Kidney capillary endothelial cell (primary cell): ENCODE measurements at regions not wholly inside any gene's neighbourhood (a gene's known extent, or its start where the extent isn't known, plus 50 kb on each side); places are given as distances from the start of the nearest gene placed in this dataset.
"Not testable (repeated sequence)": the region's sequence is repeated elsewhere in the genome, so short reads cannot be mapped to it uniquely, and the experiment has no call there.

Experiments
- DNase-seq: peaks from one replicate; pipeline ENCODE4 v3.0.0-alpha.2; 2018; ENCODE audit warnings: low spot score

DNA sequence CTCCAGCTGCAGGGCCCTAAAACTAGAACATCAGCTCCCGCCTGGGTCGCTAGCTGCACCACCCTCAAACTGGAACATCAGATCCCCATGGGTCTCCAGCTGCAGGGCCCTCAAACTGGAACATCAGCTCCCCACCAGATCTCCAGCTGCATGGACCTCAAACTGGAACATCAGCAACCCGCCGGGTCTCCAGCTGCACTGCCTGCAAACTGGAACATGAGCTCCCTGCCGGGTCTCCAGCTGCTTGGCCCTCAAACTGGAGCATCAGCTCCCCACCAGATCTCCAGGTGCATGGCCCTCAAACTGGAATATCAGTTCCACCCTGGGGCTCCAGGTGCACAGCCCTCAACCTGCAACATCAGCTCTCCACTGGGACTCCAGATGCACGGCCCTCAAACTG lies 82.7 kb downstream of the TFRC start:
- DNase-seq: not testable (repeated sequence)

DNA sequence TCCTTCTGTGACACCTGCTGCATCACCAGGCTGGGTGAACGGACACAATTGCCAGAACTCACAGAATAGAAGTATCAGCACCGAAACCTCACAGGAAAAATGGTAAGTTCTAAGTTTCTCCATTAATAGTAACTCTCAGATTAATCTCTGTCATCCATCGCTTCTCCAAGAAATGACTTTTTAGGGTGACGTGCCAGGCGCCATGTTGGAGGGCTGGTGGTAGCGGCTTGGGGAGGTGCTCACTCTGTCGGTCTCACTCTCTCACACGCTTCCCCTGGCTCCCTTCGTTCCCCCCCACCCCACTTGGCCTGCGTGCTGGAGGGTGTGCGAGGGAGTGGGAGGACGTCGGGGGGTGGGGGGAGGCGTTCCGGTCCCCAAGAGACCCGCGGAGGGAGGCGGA lies 85.6 kb downstream of the TFRC start:
- not testable (repeated sequence) for DNase-seq

DNA sequence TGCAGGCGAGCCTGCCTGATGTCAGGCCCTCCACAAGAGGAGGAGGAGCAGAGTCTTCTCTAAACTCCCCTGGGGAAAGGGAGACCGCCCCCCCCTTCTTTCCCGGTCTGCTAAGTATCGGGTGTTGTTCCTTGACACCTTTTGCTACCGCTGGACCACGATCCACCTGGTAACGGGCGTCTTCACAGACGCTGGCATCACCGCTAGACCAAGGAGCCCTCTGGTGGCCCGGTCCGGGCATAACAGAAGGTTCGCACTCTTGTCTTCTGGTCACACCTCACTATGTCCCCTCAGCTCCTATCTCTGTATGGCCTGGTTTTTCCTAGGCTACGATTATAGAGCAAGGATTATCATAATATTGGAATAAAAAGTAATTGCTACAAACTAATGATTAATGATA lies 86.0 kb upstream of the TNK2 start:
- peak; percentile 7 for DNase-seq

DNA sequence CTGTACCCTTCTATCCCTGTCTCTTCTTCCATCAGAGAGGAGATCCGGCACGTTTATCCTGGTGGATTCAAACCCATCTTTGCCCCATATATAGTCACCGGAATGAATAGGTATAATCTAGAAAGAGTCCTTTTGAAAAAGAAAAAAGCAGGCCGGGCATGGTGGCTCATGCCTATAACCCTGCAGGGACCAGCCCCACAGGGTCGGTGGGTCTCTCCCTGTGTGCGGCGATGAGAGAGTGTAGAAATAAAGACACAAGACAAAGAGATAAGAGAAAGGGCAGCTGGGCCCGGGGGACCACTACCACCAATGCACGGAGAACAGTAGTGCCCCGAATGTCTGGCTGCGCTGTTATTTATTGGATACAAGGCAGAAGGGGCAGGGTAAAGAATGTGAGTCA lies 85.3 kb upstream of the TNK2 start:
- not testable (repeated sequence) for DNase-seq

DNA sequence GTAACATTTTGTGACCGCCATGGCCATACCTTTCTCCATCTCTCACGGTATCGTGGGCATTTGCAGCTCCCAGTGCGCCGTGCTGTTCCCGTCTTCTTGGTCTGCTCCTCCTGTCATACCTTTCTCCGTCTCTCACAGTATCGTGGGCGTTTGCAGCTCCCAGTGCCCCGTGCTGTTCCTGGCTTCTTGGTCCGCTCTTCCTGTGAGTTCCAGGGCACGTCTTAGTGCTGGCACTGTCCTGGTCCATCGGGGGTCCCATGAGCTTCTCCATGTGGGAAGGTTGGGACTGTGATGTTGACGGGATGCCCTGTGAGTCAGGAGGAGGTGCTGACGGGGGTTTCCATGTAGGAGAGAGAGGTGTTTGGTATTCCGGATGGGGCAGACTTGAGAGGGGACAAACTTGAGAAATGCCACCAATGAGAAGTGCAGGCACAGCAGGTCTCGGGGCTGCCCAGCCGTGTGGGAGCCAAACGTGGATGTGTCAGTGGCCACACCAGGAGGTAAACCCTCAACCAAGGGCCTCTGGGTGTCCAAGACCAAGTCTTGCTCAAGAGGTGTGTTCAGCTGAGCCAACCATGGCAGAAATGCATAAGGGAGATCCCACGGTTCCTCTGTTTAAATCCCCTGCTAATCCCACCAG lies 84.7 kb upstream of the TNK2 start:
- not testable (repeated sequence) for DNase-seq

DNA sequence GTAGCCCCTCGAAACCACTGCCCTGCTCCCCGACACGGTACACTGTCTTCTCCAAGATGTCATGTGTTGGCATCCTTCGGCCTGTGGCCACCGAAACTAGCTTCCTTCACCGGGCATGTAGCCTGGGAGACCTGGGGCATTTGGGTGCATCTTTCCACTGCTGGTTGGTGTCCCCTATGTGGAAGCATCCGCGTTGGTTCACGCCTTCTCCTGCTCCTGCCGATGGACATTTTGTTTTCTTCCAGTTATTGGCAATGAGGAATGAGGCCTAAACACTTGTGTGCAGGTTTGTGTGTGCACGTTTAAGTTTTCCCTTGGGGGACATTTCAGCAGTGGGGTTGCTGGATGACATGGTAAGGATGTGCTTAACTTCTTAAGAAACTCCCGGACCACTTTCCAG lies 83.6 kb upstream of the TNK2 start:
- not testable (repeated sequence) for DNase-seq

DNA sequence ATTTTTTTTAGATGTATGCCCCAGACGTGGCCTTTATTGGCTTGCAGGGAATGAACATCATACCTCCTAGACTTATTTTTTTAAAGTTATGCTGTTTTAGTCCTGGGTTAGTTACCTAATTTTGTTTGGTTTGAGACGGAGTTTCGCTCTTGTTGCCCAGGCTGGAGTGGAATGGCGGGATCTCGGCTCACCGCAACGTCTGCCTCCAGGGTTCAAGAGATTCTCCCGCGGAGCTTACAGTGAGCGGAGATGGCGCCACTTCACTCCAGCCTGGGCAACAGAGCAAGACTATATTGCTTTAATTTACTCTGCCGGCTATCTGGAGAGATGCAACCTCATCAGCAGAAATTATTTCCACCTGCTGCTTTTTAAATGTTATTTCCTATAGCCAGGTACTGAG lies 82.9 kb upstream of the TNK2 start:
- not testable (repeated sequence) for DNase-seq

DNA sequence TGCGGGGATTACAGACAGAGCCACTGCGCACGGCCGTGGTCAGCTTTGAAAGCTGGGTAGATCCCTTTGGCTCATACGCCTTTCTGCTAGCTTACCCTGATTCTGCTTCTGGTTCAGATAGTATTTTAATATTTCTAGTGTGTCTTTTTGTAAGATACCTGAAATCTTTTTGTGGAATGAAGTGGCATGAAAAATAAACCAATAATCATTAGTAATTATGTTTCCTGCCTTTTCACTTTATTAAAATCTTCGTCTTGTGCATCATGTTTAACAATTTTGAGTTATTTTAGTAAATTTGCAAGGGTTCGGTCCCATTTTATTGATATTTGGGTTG lies 82.5 kb upstream of the TNK2 start:
- not testable (repeated sequence) for DNase-seq

DNA sequence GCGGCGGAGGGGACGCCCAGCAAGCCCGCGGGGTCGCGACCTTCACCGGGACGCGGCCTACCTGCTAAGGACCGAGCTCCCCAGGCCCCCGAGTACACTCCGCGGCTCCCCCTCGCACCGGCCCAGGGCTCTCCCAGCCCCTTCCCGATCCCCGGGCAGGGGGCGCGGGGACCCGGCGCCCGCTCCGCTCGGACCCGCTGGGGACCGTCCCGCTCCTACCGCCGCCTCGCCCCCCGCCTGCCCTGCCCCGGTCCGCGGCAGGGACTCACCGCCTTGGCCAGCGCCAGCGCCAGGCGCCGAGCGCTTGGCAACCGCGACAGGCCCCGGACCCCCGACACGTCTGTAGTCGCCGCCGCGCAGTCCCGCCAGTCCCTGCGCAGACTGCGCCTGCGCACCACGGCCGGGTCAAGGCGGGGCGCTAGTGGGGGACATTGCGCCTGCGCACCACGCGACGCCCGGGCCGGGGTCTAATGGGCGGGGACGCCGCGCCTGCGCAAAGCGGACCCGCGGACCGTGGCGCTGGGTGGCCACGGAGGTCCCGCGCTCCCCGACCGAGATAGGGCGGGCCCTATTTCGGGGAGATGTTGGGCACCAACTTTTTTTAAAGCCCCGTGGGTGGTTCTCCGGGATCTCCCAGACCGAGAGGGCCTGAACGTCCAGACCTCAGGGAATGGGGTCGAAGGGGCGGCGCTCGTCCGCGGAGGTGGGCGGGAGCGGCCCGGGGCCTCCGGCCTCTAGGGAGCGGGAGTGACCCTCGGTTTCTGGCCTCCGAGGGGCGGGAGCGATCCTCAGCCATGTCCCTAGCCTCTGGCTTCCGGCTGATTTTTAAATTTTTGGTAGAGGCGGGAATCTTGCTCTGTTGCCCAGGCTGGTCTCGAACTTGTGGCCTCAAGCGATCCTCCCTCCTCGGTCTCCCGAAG lies 81.8 kb upstream of the TNK2 start:
- DNase-seq: peak; percentile 88

DNA sequence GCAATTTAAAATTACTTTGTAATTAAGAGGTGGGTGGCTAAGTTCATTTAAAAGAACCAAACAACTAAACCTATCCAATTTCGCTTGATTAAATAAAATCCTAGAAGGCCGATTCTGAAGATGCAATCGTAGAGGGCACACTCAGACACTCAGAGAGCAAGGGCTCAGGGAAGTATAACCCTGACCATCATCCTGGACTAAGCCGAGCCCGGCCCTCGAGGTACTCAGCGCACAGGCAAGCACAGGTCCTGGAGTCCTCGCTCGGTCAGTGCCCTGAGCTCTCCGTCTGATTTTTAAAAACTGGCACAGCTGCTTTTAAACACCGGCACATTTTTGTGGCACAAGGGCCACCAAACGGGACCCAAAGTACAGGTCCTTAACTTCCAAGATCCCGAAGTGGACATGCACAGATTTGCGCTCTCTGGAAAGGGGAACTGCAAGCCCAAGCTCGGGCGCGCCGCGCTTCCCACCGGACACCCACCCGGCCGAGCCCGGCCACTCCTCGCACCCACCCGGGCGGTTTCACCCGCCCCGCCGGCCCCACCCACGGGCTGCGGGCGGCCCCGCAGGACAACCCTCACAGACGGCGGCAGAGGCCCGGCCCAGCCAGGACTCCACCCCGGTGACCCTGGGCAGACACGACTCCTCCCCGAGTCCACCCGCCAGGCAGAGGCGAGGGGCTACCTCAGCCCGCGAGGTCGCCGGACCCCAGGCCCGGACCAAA lies 81.0 kb upstream of the TNK2 start:
- DNase-seq: not testable (repeated sequence)

DNA sequence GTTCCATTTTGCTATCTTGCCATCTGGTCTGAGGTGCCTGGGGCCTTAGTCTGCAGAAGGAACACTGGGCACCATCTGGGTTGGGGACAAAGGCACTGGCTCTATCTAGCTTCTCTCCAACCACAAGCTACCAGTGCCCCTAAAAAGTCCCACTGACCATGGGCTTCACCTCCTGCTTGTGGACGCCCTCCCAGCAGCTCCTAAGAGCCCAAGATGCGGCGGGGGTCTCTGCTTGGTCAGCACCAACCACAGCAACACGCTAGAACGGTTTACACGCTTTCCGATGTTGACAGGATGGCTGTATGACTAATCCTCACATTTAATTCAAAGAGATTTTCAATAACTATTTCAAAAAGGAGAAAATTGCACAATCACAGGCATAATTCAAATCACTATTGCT lies 80.4 kb upstream of the TNK2 start:
- DNase-seq: not testable (repeated sequence)

DNA sequence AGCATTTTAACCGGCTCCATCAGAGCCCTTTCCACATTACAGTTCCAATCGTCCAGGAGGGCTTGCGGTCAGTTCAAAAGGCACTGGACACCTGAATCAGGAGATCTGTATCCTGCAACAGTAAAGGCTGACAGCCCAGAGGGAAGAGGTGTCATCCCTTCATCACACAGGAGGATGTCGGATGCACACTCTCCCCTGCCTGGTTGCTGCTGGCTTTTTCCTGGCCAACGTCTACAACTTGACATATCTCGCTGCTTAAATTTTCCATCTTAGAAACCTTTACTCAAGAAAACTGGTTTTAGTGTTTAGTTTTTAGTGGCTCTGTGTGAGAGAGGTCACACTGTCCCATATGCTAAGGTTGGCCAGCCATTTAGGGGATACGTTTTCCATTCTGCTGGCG lies 78.7 kb upstream of the TNK2 start:
- DNase-seq: not testable (repeated sequence)

DNA sequence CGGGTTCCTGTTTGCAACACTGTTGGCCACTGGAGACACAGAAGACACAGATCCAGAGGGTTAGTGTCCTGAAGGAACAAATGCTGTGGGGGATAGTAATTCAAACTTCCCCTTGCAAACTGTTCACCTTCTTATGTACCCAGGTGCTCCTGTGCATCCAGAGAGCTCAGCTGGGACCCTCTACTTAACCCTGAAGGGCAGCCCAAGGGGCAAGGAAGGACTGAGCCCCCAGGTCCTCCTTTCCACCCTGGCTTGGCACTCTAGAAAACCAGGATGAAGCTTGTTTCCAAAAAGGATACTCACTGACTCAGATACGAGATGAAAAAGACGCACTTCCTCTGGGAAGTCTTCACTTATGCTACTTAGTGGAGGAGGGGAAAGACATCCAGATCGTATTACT lies 78.2 kb upstream of the TNK2 start:
- not testable (repeated sequence) for DNase-seq

DNA sequence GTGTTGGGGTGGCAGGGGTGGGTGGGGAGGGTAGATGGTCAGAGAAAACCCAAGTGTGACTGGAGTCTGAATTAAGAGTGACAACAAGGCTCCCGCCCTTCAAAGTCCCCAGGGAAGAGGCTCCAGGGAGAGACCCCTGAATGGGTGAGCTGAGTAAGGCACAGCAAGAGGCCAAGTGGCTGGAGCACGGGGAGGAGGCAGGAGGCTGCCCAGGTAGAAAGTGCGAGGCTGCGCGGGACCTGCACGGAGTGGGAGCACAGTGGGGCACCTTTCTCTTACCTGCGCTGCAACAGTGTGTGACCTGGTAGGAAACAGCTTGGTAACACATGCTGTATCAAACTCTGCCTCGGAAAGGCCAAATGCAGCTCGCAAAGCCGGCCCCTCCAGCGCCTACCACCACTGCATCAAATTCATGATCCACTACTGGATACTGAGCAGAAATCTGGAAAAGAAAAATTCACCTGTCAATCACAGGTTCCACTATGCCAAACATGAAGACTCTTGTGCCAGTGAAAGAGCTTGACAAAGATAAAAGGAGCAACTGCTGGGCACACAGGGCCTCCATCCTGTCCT lies 77.1 kb upstream of the TNK2 start:
- not testable (repeated sequence) for DNase-seq

DNA sequence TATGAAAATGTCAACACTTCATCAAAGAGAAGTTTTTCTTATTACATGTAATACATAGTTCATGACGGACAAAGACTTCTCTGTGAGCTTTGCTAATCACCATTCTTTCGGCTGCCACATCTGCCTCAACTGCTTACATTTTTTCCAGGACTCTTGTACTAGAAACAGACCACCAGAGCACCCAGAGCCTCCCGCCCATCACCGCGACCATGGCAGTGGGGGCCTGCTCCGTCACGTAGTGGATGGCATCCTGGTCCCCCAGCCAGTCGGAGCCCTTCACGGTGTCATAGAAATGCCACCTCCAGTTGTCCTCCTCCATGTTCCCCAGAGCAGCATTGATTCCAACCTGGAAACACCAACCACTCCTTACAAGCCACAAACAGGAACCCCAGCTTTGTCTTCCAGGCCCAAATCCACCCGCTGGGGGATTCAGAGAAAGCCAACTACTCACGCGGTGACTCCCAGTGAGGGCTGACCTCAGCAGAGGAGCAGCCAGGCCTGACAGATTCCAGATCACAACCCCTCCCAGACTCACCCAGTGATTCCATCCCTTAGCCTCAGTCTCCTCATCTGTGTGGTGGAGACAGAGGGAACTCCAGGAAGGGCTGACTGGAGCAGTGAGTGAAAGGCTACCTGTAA lies 76.2 kb upstream of the TNK2 start:
- DNase-seq: not testable (repeated sequence)

DNA sequence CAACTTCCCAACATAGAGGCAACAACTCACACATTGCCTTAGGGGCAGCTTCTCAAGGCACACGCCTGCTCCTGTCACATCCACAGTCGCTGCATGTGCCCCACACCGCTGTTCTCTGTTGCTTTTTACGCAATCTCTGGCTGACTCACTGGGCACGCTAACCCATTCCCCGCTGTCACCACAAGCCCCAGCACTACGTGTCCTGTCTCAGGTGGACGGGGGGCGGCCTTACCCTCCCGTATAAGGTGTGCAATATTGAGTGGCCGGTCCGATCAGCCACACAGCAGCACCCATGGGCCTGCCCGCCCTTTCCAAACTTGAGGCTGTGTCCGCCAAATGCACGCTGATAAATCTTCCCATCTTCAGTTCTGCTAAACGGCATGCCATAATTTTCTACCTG lies 75.5 kb upstream of the TNK2 start:
- not testable (repeated sequence) for DNase-seq

DNA sequence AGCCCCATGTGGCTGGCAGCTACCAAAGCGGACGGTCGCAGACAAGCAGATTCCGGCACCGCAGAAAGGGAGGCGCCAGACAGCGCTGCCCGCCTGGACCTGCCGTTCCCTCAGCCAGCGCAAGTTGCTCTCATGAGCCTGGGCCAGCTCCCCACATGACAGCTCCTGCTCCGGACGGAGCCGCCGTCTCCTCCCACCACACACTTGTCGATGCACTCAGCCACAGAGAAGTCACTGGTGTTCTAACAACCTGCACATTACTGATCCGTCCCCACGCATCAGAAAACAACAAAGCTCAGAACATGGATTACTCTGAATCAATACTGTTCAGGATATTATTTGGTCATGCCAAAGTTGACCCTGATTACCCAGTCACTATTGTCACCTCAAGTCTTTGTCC lies 74.4 kb upstream of the TNK2 start:
- not testable (repeated sequence) for DNase-seq

DNA sequence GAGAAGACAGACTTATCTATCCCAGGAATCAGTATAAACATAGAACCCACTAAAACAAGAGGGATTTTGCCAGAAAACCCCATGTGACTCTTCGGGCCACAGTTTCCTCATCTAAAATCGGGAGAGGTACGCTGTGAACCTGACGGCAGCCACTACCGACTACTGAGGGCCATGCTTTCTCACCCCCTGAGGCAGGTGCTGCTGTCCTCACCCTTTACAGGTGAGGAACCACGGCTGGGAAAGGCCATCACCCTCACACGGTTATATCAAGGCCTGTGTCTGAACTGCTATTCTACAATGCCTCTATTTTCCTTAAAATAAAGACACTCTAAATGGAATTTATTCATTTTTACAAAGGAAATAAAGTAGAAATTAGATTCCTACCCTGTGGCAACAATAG lies 73.4 kb upstream of the TNK2 start:
- not testable (repeated sequence) for DNase-seq

DNA sequence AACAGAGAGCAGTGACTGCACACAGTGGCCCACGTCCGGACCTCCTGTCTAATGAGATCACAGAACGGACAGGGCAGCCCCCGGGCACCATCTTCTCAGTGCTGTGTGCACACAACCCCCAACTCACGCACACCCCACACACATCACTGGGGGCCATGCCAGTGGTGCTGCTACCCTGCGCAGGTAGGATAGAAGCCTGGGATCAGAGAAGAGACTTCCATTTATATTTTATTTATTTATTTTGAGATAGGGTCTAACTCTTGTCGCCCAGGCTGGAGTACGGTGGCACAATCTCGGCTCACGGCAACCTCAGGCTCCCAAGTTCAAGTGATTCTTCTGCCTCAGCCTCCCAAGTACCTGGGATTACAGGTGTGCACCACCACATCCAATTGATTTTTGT lies 71.5 kb upstream of the TNK2 start:
- not testable (repeated sequence) for DNase-seq

DNA sequence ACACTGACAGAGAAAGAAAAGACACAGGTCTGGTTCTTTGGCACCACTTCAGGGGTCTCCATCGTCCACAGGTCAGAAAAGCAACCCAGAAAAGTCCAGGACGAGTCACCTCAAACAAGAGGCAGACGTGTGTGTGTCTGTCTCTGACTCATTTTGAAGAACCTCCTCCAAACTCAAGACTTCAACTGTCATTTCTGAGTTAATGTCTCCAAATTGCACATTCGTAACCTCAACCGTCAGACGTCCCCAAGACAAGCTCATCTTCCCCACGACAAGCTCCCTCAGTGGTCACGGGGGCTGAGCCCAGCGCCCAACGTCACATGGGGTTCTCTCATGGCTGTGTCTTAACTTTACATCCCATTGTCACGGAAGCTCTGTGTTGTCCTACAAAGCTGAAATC lies 70.2 kb upstream of the TNK2 start:
- DNase-seq: not testable (repeated sequence)

DNA sequence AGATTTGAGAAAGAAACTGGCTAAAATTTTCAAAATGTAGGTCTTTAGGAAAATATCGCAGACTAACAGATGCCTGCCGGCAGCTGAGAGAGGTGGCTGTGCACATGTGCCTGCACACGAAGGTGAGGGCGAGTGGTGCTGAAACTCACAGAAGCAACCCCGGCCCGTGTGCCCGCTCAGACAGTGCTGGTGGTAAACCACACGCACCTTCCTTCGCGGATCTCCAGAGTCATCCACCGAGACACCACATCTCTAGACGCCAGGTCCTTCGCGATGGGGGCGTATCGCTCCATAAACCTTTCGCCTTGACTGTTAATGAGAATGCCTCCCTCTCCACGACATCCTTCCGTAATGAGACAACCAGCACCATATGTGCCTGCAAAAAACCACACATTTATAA lies 68.5 kb upstream of the TNK2 start:
- not testable (repeated sequence) for DNase-seq

DNA sequence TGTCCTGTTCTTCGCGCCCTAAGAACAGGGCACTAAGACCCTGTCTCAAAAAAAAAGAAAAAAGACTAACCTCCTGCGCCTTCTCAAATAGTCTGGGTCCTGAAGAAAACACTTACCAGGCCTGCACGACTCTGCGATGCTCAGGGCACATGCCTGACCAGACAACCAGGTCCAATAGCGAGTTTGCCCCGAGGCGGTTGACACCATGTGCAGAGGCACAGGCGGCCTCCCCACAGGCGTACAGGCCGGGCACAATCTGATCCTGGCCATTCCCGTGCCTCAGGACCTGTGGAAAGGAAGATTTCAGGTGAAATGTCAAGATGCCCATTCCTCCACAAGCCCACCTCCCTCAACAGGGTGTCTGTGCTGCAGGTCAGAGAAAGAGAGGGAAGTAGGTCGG lies 65.9 kb upstream of the TNK2 start:
- DNase-seq: not testable (repeated sequence)
